HG02885 (cell line): ENCODE measurements at regions not wholly inside any gene's neighbourhood (a gene's known extent, or its start where the extent isn't known, plus 50 kb on each side); places are given as distances from the start of the nearest gene placed in this dataset.

Source experiments
- ATAC-seq: cut with Tn5 transposase; IDR thresholded peaks from one replicate; pipeline ENCODE4 v1.9.1; 2021; ENCODE audit warnings: mild to moderate bottlenecking; ENCODE audit not compliant: unreplicated experiment, poor library complexity

DNA sequence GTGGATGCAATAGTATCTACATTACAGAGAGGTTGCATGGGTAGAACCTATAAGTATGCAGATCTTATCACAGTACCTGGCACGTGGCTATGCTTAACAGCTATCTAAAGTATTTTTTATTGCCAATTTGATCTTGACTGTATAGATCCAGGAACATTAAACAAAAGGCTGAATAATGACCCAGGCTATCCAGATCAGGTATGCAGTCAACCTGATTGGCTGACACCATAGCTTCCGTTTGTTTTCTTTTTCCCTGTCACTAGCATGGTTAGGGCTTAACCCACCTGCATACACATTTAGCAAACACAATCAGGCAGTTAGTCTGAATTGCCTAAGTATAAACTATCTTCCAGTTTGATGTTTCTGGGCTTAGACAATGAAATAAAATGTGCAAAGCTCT, 264.9 kb upstream of the PLXNA2 start:
- ATAC-seq = no peak

- ATAC-seq = no peak
These were observed 266.2 kb upstream of the PLXNA2 start for GRCh38 chr1:208510192-208510952.

DNA sequence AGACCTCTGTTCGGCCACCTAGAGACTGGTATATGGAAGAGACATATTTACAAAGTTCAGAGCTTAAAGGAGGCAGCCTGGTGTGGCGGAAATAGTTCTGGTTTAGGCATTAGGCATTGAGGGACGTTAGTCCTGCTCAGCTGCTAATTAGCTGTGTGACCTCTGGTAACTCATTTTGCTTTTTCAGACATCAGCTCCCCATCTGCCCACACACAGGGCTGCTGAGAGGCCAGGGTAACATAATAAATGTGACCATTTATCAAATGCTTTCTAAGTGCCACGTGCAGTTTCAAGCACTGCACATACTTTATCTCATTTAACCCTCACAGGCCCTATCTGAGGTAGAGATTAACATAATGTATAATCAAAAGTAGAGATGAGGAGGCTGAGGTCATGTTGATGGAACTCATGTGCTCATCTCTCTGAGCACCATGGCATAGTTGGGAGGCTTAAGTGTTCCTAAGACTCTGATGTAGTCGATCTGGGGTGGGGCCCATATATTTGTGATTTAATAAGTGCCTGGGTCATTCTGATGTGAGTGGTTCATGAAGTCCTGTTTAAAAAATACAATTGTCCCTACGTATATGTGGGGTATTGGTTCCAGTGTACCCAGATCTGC, 267.2 kb upstream of the PLXNA2 start:
- ATAC-seq = no peak

DNA sequence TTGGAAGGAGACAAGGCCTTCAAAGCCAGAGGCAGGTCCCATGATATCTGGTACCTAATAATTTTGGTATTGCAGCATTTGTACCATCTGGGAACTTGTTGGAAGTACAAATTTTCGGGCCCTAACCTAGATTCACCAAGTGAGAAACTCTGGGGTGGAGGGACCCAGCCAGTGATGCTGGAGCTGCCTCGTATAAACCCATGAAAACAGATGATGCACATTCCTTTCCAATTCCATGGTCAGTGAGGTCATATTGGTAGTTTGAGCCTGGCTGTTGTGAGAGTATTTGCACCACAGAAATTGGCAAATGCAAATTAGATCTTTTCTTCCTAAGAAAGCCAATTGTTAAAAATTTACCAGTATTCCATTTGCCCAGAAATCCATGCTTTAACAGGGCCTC, 269.6 kb upstream of the PLXNA2 start:
- no peak for ATAC-seq

DNA sequence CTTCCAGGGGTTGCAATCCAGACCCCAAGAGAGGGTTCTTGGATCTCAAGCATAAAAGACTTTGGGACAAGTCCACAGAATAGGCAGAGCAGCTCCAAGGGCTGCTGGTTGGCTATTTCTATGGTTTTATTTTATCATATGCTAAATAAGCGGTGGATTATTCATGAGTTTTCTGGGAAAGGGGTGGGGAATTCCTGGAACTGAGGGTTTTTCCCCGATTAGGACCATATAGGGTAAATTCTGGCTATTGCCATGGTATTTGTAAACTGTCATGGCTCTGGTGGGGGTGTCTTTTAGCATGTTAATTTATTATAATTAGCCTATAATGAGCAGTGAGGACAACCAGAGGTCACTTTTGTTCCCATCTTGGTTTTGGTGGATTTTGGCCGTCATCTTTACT, 270.9 kb upstream of the PLXNA2 start:
- no peak for ATAC-seq

DNA sequence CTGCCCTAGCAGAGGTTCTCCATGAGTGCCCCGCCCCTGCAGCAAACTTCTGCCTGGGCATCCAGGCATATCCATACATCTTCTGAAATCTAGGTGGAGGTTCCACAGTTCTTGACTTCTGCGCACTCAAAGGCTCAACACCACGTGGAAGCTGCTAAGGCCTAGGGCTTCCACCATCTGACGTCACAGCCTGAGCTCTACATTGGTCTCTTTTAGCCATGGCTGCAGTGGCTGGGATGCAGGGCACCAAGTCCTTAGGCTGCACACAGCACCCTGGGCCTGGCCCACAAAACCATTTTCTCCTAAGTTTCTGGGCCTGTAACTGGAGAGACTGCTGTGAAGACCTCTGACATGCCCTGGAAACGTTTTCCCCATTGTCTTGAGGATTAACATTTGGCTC, 272.6 kb upstream of the PLXNA2 start:
- no peak for ATAC-seq

DNA sequence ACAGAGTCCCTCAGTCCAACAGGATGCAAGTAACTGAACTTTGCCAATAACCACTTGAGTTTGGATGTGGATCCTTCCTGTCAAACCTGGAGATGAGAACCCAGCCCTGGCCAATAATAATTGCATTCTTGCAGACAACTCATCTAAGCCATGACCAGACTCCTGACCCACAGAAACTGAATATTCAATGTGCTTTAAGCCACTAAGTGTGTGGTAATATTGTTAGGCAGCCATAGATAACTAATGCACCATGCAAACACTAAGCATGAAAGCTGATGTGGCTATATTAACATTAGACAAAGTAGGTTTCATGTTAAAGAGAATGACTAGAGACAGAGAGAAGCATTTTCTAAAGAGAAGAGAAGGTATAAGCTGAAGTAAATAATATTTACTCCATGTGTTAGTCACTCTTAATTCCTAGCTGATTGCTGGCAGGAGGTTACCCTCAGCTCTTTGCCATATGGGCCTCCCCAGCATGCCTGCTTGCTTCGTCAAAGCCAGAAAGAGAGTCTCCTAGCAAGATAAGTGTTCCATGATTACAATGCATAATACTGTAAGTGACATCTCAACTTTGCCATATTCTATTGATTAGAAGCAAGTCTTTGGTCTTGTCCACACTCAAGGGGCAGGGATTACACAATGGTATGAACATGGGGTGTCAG, 276.4 kb upstream of the PLXNA2 start:
- ATAC-seq = no peak

GRCh38 chr1:208521534-208521933, 277.4 kb upstream of the PLXNA2 start:
- ATAC-seq = no peak

GRCh38 chr1:208523007-208523406, 278.8 kb upstream of the PLXNA2 start:
- ATAC-seq = no peak

GRCh38 chr1:208524376-208524775, 280.2 kb upstream of the PLXNA2 start:
- ATAC-seq = no peak

DNA sequence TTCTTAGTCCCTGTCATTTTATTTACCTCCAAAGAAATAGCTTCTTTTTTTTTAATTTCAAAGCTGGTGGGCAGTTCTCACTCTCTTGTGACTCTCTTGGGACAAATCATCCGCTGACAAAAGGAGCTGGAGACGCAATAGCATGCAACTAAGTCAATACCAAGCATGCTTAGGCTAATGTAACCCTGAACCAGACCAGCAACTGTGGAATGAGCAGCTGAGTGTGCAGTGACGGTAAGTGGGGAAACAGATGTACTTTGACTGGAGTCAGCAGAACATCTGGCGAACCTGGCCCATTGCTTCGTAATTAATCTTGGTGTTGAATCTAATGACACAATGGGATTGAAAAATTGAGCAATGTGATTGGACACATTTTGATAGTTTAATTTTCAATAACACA, 280.7 kb upstream of the PLXNA2 start:
- ATAC-seq = no peak

- ATAC-seq = no peak
These were observed 281.2 kb upstream of the PLXNA2 start for GRCh38 chr1:208525417-208525816.

DNA sequence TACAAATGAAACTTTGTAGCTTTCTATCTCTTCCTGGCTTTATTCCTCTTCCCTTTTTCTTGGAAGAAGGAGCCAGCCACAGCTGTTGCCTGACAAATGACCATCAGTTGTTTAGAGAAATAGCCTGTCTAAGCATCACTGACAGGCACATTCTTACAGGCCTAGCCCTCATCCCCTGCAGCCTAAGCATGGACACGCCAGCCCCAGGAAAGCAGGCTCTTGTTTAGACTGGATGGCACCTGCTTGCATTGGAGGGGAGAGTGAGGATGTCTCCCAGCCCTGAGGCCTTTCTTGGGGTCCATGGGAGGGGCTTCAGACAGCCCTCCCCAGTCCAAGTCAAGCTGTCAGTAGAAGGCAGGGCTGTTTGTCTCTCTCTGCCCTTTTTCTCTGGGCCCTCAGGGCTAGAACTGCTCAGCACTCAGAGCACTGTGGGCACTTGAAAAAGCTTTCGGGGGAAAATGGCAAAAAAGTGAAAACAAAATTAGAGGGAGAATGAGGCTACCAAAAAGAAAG, 282.5 kb upstream of the PLXNA2 start:
- no peak for ATAC-seq

- ATAC-seq = no peak
These were observed 283.0 kb upstream of the PLXNA2 start for GRCh38 chr1:208527156-208527555.

DNA sequence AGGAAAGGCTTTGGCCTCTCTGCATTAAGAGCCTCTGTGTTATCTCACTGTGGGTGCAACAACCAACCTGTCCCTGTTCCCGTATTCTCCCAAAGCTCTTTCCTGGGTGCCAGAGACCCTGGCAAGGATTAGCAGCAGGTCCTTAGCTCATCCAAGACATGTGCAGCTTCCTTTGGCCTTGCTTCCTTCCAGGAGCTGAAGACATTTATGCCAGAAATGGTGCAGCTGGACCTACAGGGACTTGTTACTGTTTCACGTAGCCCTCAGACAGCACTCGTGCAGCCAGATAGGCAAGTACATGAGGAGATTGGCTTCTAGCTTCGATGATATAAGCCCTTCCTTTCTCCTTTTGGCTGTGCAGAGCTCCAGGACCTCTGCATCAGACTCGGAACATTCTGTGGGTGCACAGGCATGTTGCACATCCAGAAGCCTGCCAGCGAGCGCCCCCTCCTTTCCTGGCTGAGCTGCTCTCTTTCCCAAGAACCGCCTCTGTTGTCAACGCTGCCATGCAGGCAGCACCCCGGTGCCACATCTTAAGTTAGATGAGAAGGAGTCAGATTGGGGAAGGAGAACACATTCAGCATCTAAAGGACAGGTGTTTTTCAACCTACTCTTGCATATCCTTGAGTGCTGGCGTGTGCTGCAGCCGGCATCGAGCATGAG, 284.5 kb upstream of the PLXNA2 start:
- ATAC-seq = no peak

GRCh38 chr1:208531003-208531750, 287.0 kb upstream of the PLXNA2 start:
- no peak for ATAC-seq

DNA sequence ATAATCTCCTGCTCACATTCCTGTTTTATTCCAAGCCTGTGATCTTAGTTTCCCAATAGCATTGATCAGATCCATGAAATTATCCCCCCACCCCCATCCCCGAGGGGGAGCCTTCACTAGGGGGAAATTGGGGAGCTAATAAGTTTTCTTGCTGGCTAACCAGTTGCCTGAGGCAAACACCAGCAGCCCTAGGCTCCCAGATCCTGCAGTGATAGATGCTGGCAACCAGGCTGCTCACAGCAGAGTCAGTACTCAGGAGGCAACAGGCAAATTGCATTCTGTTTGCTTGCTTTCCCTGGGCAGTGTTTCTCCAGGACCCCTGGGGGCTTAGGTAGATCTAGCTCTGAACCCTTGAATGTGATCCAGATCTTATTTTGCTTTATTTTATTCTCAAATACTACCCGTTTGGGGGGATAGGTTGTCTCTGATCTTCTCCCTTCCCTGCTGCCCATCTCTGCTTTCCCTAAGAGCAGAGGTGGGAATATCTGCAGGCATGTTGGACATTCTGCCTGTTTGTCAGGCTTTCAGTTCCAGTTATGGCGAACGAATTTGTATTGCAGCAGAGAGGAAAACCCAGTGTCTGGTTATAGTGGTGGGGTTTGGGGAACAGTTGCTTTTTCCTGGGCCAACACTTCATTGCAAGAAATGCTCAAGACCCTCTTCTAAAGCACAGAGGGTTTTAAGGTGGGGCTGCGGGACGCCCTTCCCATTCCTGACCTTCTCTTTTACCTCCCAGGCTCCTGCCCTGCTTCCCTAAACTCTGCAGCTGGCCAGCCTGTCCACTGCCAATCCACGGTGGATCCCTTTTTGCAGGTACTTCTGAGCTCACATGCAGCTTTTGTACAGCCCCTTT, 289.8 kb upstream of the PLXNA2 start:
- ATAC-seq = no peak

DNA sequence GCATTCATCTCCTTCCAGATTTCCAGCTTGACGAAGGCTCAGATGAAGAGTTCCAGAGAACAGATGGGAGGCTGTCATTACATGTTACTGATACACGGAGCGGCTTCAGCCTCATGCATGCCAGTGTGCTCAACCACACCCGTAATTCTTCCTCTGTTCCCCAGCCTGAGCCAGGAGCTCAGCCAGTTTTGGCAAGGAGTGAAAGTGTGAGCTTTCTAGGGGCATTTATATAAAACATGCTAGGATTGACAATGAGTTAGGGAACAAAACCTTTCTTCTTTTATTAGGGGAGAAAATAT, 290.4 kb upstream of the PLXNA2 start:
- no peak for ATAC-seq

GRCh38 chr1:208534979-208535378, 290.8 kb upstream of the PLXNA2 start:
- ATAC-seq = no peak

- ATAC-seq = no peak
These were observed 291.3 kb upstream of the PLXNA2 start for GRCh38 chr1:208535511-208535910.
